ENCODE measurements at regions not wholly inside any gene's neighbourhood (a gene's known extent, or its start where the extent isn't known, plus 50 kb on each side); places are given as distances from the start of the nearest gene placed in this dataset.

GRCh38 chr6:79803917-79804316 lies 143.4 kb downstream of the ELOVL4 start:
- no peak for DNase-seq (ENCODE audit: low spot score)
- Histone ChIP-seq H3K27ac (ENCODE audit: low read depth, low read length, poor library complexity, severe bottlenecking) (no peak overlapping the region), H3K9me3 (ENCODE audit: low read depth, low read length, poor library complexity, severe bottlenecking) (no peaks in the 10 kb centered on the region), H3K4me3 (ENCODE audit: low read depth, low read length, poor library complexity, severe bottlenecking) (no peak overlapping the region), H3K4me1 (ENCODE audit: insufficient read depth, low read length, poor library complexity, severe bottlenecking) (peaks cover 13% of the 10 kb centered on the region), H3K36me3 (ENCODE audit: insufficient read depth, low read length, poor library complexity, severe bottlenecking) (no peaks in the 10 kb centered on the region), H3K27me3 (replicated peaks; ENCODE audit: insufficient read depth, low read depth, low read length, poor library complexity) (no peaks in the 10 kb centered on the region)
- intact Hi-C loops (cut with micrococcal nuclease; ENCODE audit: unreplicated experiment): no loop called here
- BruUV-seq (replicated peaks): no TSS peak
- ChIA-PET POLR2A (ENCODE audit: low non-redundant PET) (no interaction called here), CTCF (no interaction called here)
- TF ChIP-seq CTCF (conservative IDR thresholded peaks at IDR 0.05; ENCODE audit: low read depth, low read length) (no peak), EZH2 (IDR thresholded peaks at IDR 0.05; ENCODE audit: borderline replicate concordance, low read depth, low read length, poor library complexity, severe bottlenecking) (no peak)

GRCh38 chr6:79802657-79803300 lies 144.6 kb downstream of the ELOVL4 start:
- no peaks in the 10 kb centered on the region for H3K9me3 ChIP-seq (ENCODE audit: low read depth, low read length, poor library complexity, severe bottlenecking)
- TF ChIP-seq CTCF (conservative IDR thresholded peaks at IDR 0.05; ENCODE audit: low read depth, low read length) (no peak), EZH2 (IDR thresholded peaks at IDR 0.05; ENCODE audit: borderline replicate concordance, low read depth, low read length, poor library complexity, severe bottlenecking) (no peak)

GRCh38 chr6:79801362-79801761 lies 146.0 kb downstream of the ELOVL4 start:
- BruUV-seq (replicated peaks): no TSS peak
- DNase-seq (ENCODE audit: low spot score): no peak
- CTCF ChIA-PET: no interaction called here

More at GRCh38 chr6:79802657-79803300, 144.6 kb downstream of the ELOVL4 start:
- H3K4me1 ChIP-seq (ENCODE audit: insufficient read depth, low read length, poor library complexity, severe bottlenecking): peaks cover 3% of the 10 kb centered on the region
- H3K27ac ChIP-seq (ENCODE audit: low read depth, low read length, poor library complexity, severe bottlenecking): no peak overlapping the region
- no TSS peak for BruUV-seq (replicated peaks)
- H3K27me3 ChIP-seq (replicated peaks; ENCODE audit: insufficient read depth, low read depth, low read length, poor library complexity): no peaks in the 10 kb centered on the region
- H3K36me3 ChIP-seq (ENCODE audit: insufficient read depth, low read length, poor library complexity, severe bottlenecking): no peaks in the 10 kb centered on the region
- intact Hi-C loops (cut with micrococcal nuclease; ENCODE audit: unreplicated experiment): no loop called here
- POLR2A ChIA-PET (ENCODE audit: low non-redundant PET): no interaction called here
- no peak for DNase-seq (ENCODE audit: low spot score)
- H3K4me3 ChIP-seq (ENCODE audit: low read depth, low read length, poor library complexity, severe bottlenecking): no peak overlapping the region
- CTCF ChIA-PET: no interaction called here

More at GRCh38 chr6:79801362-79801761, 146.0 kb downstream of the ELOVL4 start:
- Histone ChIP-seq H3K36me3 (ENCODE audit: insufficient read depth, low read length, poor library complexity, severe bottlenecking) (no peaks in the 10 kb centered on the region), H3K4me1 (ENCODE audit: insufficient read depth, low read length, poor library complexity, severe bottlenecking) (no peaks in the 10 kb centered on the region), H3K27ac (ENCODE audit: low read depth, low read length, poor library complexity, severe bottlenecking) (no peak overlapping the region), H3K27me3 (replicated peaks; ENCODE audit: insufficient read depth, low read depth, low read length, poor library complexity) (no peaks in the 10 kb centered on the region), H3K9me3 (ENCODE audit: low read depth, low read length, poor library complexity, severe bottlenecking) (no peaks in the 10 kb centered on the region), H3K4me3 (ENCODE audit: low read depth, low read length, poor library complexity, severe bottlenecking) (no peak overlapping the region)
- no peak for TF ChIP-seq CTCF (conservative IDR thresholded peaks at IDR 0.05; ENCODE audit: low read depth, low read length)
- no peak for TF ChIP-seq EZH2 (IDR thresholded peaks at IDR 0.05; ENCODE audit: borderline replicate concordance, low read depth, low read length, poor library complexity, severe bottlenecking)
- intact Hi-C loops (cut with micrococcal nuclease; ENCODE audit: unreplicated experiment): no loop called here
- POLR2A ChIA-PET (ENCODE audit: low non-redundant PET): no interaction called here

Measured in A673 (cell line).